ENCODE measurements at regions not wholly inside any gene's neighbourhood (a gene's known extent, or its start where the extent isn't known, plus 50 kb on each side); places are given as distances from the start of the nearest gene placed in this dataset.

GRCh38 chr21:35886887-35887286 is 173.4 kb downstream of the SETD4 start:
- TF ChIP-seq POLR2A (IDR thresholded peaks at IDR 0.05) (no peak), CTCF (IDR thresholded peaks at IDR 0.05) (no peak)
